ENCODE measurements at regions not wholly inside any gene's neighbourhood (a gene's known extent, or its start where the extent isn't known, plus 50 kb on each side); places are given as distances from the start of the nearest gene placed in this dataset.

- TF ChIP-seq CTCF (IDR thresholded peaks at IDR 0.05): no peak
- TF ChIP-seq ZFX (IDR thresholded peaks at IDR 0.05; ENCODE audit: borderline replicate concordance): no peak
- H3K27ac ChIP-seq: peak overlapping the region; percentile 59
Observed at GRCh38 chr15:69987492-69988489, 109.9 kb downstream of the TLE3 start.

- no peak for TF ChIP-seq ZFX (IDR thresholded peaks at IDR 0.05; ENCODE audit: borderline replicate concordance)
- H3K27ac ChIP-seq: peak overlapping the region; percentile 59
Observed at GRCh38 chr15:69988541-69989225, 109.0 kb downstream of the TLE3 start.

GRCh38 chr15:69990566-69991421 is 106.9 kb downstream of the TLE3 start:
- H3K27ac ChIP-seq: no peak overlapping the region
- no peak for TF ChIP-seq CTCF (IDR thresholded peaks at IDR 0.05)
- no peak for TF ChIP-seq ZFX (IDR thresholded peaks at IDR 0.05; ENCODE audit: borderline replicate concordance)

- H3K27ac ChIP-seq: no peak overlapping the region
- TF ChIP-seq CTCF (IDR thresholded peaks at IDR 0.05) (no peak), ZFX (IDR thresholded peaks at IDR 0.05; ENCODE audit: borderline replicate concordance) (no peak)
Observed at GRCh38 chr15:69991551-69991980, 106.2 kb downstream of the TLE3 start.

- no peak overlapping the region for H3K27ac ChIP-seq
- TF ChIP-seq CTCF (IDR thresholded peaks at IDR 0.05): no peak
- TF ChIP-seq ZFX (IDR thresholded peaks at IDR 0.05; ENCODE audit: borderline replicate concordance): no peak
Observed at GRCh38 chr15:69992348-69992747, 105.4 kb downstream of the TLE3 start.

GRCh38 chr15:69994429-69995205 is 103.1 kb downstream of the TLE3 start:
- TF ChIP-seq CTCF (IDR thresholded peaks at IDR 0.05) (no peak), ZFX (IDR thresholded peaks at IDR 0.05; ENCODE audit: borderline replicate concordance) (no peak)
- H3K27ac ChIP-seq: 0 out of 2 replicates have a peak overlapping the region, but pooled peaks have one; percentile 4

Data from 22Rv1 (cell line).